Activated CD8-positive, alpha-beta T cell treated with anti-CD3 and anti-CD28 coated beads for 36 hours (primary cell): ENCODE measurements at regions not wholly inside any gene's neighbourhood (a gene's known extent, or its start where the extent isn't known, plus 50 kb on each side); places are given as distances from the start of the nearest gene placed in this dataset.

Experiments used
- ATAC-seq: fragments of 200-7000 bp; cut with Tn5 transposase; one replicate; pipeline ENCODE4 v1.10.0; 2021; ENCODE audit warnings: mild to moderate bottlenecking, moderate library complexity
- CTCF ChIA-PET: fragments of 350-600 bp; sonication (Branson Sonifier 250); formaldehyde crosslinking; loops from one replicate; lab custom pipeline; 2021; ENCODE audit warnings: antibody characterized with exemption; lab: Charles Lee
- POLR2A ChIA-PET: fragments of 350-600 bp; sonication (Branson Sonifier 250); formaldehyde crosslinking; loops from one replicate; lab custom pipeline; 2021; ENCODE audit warnings: antibody characterized with exemption; lab: Charles Lee
- DNase-seq: peaks from one replicate; pipeline ENCODE4 v3.0.0-alpha.2; 2020
- H3K27ac Mint-ChIP-seq: one replicate; pipeline ENCODE4 v1.8.0; 2021; ENCODE audit warnings: mild to moderate bottlenecking, mixed read lengths
- H3K27me3 Mint-ChIP-seq: one replicate; pipeline ENCODE4 v1.8.0; 2021; ENCODE audit warnings: mixed read lengths
- H3K36me3 Mint-ChIP-seq: one replicate; pipeline ENCODE4 v1.8.0; 2021; ENCODE audit warnings: low read depth, mixed read lengths
- H3K4me1 Mint-ChIP-seq: one replicate; pipeline ENCODE4 v1.8.0; 2021; ENCODE audit warnings: low read depth, mixed read lengths
- H3K4me3 Mint-ChIP-seq: one replicate; pipeline ENCODE4 v1.8.0; 2021; ENCODE audit warnings: mild to moderate bottlenecking, moderate library complexity, mixed read lengths
- H3K9me3 Mint-ChIP-seq: one replicate; pipeline ENCODE4 v1.8.0; 2021; ENCODE audit warnings: mixed read lengths
- CTCF ChIP-seq: fragments of 200-600 bp; IDR thresholded peaks from one replicate; pipeline ENCODE4 v1.8.0; 2022; ENCODE audit warnings: antibody characterized with exemption, mild to moderate bottlenecking
- intact Hi-C: fragments of 100-400 bp; cut with micrococcal nuclease; formaldehyde crosslinking; loops from one replicate; pipeline ENCODE4 v1.10.0; 2022

DNA sequence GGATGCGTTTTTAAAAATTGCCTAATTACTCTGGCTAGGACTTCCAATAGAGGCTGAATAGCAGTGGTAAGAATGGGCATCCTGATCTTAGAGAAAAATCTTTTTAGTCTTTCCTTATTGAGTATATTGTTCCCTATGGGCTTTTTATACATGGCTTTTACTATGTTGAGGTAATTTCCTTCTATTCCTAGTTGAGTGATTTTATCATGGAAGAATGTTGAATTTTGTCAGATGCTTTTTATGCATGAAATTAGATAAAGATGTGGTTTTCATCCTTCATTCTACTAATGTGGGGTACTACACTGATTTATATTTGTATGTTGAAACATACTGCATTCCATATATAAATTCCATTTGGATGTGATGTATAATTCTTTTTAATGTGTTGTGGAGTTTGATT, 2673.8 kb downstream of the PCDH9 start:
- H3K36me3 Mint-ChIP-seq, result no peaks in the 10 kb centered on the region
- POLR2A ChIA-PET, result interaction anchor here (0.7 kb wide), 1 partner anchor 483 kb away, joined by 3 read pairs; no protein-coding TSS in a partner anchor
- CTCF ChIA-PET, result no interaction called here
- H3K9me3 Mint-ChIP-seq, result peaks cover 8% of the 10 kb centered on the region
- ATAC-seq, result no peak
- no peak overlapping the region for H3K4me3 Mint-ChIP-seq
- TF ChIP-seq CTCF, result no peak
- no peak overlapping the region for H3K27ac Mint-ChIP-seq
- intact Hi-C loops, result no loop called here
- no peak for DNase-seq
- no peaks in the 10 kb centered on the region for H3K4me1 Mint-ChIP-seq
- H3K27me3 Mint-ChIP-seq, result no peaks in the 10 kb centered on the region

DNA sequence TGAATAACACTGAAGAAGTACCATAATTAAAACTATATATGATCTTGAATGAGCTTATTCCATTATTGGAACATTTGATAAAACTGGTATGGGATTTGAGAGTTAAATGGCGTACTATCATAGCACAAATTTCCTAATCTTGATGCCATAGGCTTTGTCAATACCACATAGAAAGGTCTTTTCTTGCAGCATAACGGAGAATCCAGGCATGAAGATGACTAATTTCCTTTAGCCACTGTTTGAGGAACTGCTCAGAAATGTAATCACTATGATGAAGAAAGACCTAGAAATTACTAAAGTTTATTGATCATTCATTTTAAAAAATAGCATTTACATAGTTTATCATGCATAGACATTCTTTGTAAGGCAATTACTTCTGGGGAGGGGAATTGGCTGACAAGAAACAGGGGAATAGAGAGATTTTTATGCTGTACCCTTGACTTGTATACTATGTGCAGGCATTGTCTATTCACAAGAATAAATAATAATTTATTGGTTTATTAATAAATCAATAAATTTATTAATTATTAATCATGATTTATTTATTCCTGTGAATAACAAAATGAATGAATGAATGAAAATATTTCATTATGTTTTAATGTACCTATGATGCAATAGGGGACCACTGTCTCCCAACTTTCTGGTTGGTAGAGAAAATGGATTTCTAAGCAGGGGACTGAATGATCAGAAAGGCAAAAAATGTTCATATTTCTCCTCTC, 2676.6 kb downstream of the PCDH9 start:
- no peaks in the 10 kb centered on the region for H3K4me1 Mint-ChIP-seq
- no peaks in the 10 kb centered on the region for H3K27me3 Mint-ChIP-seq
- no peaks in the 10 kb centered on the region for H3K36me3 Mint-ChIP-seq
- intact Hi-C loops, result no loop called here
- TF ChIP-seq CTCF, result no peak
- POLR2A ChIA-PET, result no interaction called here
- ATAC-seq, result no peak
- CTCF ChIA-PET, result no interaction called here
- no peak overlapping the region for H3K27ac Mint-ChIP-seq
- peaks cover 14% of the 10 kb centered on the region for H3K9me3 Mint-ChIP-seq
- no peak for DNase-seq
- H3K4me3 Mint-ChIP-seq, result no peak overlapping the region

GRCh38 chr13:64551755-64552154, 2678.4 kb downstream of the PCDH9 start:
- H3K27ac Mint-ChIP-seq, result no peak overlapping the region
- no peaks in the 10 kb centered on the region for H3K36me3 Mint-ChIP-seq
- no peaks in the 10 kb centered on the region for H3K4me1 Mint-ChIP-seq
- peaks cover 11% of the 10 kb centered on the region for H3K9me3 Mint-ChIP-seq
- H3K27me3 Mint-ChIP-seq, result no peaks in the 10 kb centered on the region
- ATAC-seq (no peak), DNase-seq (no peak)
- intact Hi-C loops, result no loop called here
- H3K4me3 Mint-ChIP-seq, result no peak overlapping the region
- CTCF ChIA-PET, result no interaction called here
- POLR2A ChIA-PET, result no interaction called here
- no peak for TF ChIP-seq CTCF

DNA sequence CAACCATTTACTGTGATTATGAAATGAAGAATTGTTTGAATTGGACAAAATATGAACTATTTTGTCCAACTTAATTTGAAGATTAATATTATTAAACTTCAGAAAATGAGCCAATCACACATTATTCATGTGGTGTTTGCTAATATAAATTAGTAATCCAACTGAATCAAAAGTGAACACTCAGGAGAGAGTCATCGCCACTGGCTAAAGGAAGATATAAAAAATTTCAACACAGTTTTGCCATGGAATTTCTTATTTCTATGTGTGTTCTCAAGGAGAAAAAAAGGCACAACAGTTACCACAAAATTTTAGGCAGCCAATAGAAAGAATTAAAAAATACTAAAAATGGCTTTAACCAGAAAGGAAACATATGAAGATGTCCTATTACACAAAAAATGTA, 2683.8 kb downstream of the PCDH9 start:
- DNase-seq, result no peak

More for the DNA sequence above, 2683.8 kb downstream of the PCDH9 start:
- no peak overlapping the region for H3K27ac Mint-ChIP-seq
- H3K4me3 Mint-ChIP-seq, result no peak overlapping the region
- intact Hi-C loops, result no loop called here
- H3K36me3 Mint-ChIP-seq, result no peaks in the 10 kb centered on the region
- ChIA-PET POLR2A (no interaction called here), CTCF (no interaction called here)
- no peaks in the 10 kb centered on the region for H3K27me3 Mint-ChIP-seq
- no peaks in the 10 kb centered on the region for H3K4me1 Mint-ChIP-seq
- H3K9me3 Mint-ChIP-seq, result peaks cover 14% of the 10 kb centered on the region
- no peak for TF ChIP-seq CTCF
- ATAC-seq, result no peak
